GM18867 (cell line): ENCODE measurements at regions not wholly inside any gene's neighbourhood (a gene's known extent, or its start where the extent isn't known, plus 50 kb on each side); places are given as distances from the start of the nearest gene placed in this dataset.

ENCODE experiments used
- ATAC-seq: cut with Tn5 transposase; IDR thresholded peaks from one replicate; pipeline ENCODE4 v1.9.1; 2021; ENCODE audit warnings: mild to moderate bottlenecking, moderate library complexity; ENCODE audit not compliant: unreplicated experiment

GRCh38 chr13:111513766-111514609 is 193.5 kb downstream of the TEX29 start:
- ATAC-seq = no peak

DNA sequence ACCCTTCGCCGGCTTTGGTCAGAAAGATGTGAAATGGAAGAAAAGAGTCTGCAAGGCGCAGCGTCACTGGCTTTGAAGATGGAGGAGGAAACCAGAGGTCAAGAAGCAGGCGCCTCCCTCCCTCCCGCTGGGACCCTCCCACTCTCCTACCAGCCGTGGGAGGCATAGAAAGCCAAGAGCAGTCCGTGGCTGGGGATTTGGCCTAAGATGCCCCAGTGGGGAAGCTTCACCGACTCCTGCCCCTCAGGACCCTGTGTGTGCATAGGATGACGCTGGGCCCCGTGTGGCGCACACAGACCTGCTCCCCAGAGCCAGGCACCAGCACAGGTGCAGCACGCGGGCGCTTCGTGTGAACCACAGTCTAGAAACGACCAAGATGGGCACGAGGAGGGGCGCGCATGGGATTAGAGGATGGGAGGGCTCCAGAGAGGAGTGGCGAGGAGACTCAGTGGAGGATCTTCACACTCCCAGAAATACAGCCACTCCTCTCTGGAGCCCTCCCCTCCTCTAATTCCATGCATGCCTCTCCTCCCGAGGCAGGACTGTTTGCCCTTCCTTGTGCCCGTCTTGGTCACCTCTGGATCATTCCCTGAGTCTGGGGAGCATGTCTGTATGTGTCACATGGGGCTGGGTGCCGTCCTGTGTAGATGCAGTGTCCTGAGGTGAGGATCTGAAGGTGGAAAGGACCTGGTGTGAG is 194.3 kb downstream of the TEX29 start:
- ATAC-seq = no peak

DNA sequence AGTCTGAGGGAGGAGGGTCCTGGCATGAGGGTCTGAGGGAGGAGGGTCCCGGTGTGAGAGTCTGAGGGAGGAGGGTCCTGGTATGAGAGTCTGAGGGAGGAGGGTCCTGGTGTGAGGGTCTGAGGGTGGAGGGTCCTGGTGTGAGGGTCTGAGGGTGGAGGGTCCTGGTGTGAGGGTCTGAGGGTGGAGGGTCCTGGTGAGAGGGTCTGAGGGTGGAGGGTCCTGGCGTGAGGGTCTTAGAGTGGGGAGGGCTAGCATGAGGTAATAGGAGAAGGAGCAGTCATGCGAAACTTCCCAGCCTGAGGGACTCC is 194.8 kb downstream of the TEX29 start:
- no peak for ATAC-seq

- no peak for ATAC-seq
Measured at GRCh38 chr13:111515635-111516034, 195.2 kb downstream of the TEX29 start.

DNA sequence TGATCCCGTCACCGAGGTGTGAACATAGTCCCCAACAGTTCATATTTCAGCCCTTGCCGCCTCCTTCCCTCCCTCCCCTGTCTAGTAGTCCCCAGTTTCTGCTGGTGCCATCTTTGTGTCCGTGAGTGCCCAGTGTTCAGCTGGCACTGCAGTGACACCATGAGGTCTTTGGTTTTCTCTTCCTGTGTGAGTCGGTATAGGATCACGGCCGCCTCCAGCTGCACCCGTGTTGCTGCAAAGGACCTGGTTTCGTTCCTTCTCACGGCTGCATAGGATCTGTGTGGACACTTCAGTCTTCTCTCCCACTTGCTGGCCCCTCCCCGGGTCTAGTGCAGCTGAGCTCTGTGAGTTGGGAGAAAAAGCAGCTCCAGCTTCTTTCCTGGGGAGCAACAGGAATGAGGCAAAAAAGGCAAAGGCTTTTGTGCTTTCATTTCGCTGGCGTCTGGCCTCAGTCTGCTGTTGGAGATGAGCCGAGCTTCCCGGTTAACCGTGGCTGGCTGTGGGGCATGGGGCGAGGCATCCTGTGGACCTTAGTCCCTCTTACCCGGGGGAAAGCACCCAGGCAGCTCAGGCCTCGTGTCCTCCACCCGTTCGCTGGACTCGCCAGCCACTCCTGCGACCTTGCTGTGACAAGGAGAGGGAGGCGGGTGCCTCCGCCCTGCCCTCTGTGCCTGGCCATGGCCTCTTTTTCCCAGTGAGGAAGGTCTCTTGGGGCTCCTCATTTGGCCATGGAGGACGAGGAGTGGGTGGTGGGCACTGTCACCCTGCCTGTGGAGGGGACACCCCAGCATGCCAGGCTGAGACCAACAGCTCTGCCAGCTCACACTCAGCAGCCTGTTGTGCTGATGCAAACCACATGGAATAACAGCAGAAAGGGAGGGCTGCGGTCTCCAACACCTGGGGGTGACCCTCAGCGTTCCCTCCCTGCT is 196.5 kb downstream of the TEX29 start:
- ATAC-seq = no peak

DNA sequence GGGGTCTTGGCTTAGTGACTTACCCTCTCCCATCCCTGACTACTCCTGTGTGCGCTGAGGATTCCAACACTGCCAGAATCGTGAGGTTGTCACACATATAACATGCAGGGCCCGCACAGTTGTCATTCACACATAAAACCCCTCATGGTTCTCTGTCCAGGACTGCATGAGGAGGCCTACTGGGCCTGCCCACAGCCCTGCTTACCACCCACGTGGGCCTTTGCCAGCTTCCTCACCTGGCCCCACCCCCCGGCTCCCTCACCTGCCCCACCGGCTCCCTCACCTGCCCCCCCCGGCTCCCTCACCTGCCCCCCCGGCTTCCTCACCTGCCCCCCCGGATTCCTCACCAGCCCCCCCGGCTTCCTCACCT is 197.2 kb downstream of the TEX29 start:
- no peak for ATAC-seq

DNA sequence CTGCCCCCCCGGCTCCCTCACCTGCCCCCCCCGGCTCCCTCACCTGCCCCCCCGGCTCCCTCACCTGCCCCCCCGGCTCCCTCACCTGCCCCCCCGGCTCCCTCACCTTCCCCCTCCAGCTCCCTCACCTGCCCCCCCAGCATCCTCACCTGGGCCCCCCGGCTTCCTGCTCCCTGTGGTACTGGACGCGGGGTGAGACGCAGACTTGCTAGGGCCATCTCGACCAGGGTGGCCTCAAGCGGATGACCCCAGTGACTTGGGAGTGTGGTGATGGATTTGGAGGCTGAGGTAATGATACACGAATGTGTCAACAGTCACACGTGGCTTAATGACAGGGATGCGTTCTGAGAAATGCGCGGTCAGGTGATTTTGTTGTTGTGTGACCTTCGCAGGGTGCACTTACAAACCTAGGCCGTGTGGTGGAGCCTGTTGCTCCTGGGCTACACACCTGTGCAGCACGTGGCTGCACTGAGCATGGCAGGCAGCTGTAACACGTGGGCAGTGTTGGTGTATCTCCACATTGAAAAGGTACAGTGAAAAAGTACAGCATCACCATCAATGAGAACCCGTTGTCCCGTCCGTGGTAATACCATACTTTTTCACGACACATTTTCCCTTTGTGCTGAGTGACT is 197.8 kb downstream of the TEX29 start:
- ATAC-seq = no peak

DNA sequence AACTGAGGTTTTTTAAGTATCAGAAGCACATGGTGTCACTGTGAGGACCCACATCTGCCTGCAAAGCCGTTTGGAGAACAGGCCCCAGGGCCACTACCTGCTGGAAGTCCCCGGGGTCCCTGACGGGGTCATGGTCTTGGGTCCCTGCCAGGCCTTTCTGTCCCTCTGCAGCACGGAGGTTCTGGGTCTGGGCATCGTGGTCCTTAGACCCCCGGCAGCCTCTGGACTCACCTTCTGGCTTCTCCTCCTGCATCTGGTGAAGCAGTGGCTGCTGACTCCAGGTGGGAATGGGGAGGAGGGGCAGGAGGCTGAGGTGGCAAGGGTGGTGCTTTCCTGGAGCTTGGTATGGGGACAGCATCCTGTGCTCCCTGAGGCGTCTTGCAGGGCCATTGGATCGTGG is 198.6 kb downstream of the TEX29 start:
- ATAC-seq = no peak

DNA sequence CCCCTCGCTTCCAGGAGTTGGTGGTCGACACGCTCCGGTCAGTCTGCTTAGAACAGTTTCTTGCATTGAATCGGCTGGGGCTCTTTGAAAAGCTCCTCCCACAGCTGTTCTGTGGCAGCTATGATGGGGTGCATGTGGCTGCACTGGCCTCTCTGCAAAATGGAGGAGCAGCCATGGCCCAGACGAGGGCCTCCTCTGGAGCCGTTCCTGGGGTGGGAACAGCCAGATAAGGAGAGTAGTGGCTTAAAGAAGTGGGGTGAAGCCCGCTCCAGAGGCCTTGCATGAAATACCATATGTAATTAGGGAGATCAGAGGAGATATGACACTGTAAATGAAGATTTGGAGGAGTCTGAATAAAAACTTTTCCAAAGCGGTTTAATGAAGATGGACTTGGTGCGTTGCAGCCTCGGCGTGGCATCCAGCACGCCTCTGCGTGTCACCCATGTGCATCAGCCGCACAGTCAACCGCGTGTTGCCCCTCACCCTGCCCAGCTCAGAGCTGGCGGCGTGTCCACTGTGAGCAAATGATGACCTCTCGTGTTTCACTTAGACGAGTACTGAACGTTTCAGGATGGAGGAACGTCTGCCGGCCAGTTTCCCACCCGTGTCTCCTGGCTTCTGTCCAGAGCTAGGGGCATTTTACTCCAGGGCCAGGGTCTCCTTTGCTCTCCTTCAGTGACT is 199.2 kb downstream of the TEX29 start:
- no peak for ATAC-seq

- ATAC-seq = no peak
Measured at GRCh38 chr13:111521030-111521429, 200.6 kb downstream of the TEX29 start.

DNA sequence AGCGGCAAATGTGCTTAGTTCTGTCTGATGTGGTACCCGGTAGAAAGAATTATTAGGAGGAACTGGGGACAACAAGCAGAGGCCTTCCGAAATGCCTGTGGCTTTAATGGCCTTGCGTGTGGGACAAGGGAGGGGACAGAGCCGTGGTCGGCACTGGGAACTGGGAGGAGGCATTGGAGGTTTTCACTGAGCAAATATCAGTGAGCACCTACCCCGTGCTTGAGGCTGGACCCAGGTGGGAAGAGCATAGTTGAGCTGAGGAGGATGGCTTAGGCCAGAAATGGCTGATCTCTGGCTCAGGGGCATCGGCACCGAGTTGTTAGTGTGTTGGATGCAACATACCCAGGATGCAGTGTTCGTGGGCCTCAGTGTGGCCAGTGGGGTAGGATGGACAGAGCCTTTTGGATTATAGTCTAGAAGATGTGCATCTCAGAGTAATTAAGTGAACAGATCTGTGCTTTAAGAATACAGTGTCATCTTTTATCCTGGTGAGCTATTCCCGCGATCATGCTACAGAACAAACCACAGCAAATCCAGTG is 201.3 kb downstream of the TEX29 start:
- no peak for ATAC-seq

GRCh38 chr13:111525320-111526118 is 205.1 kb downstream of the TEX29 start:
- no peak for ATAC-seq

DNA sequence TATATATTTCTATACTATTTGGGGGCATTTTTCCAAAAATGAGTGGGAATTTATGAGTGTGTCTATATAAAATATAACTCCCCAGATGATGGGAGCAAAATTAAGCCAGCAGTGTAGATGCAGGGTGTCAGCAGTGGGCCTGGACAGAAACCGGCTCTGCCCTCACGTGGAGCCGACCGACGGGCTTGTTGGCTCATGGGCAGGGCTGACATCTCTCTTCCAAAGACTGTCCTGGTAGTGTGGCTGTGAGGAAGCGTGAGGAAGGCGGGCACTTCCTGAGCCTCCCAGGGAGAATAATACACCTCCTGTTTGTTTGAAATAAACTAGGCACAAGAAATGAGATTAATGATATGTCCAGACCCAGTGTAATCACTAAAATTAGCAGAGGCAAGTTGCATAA is 206.5 kb downstream of the TEX29 start:
- no peak for ATAC-seq

GRCh38 chr13:111527614-111528229 is 207.3 kb downstream of the TEX29 start:
- ATAC-seq = no peak

DNA sequence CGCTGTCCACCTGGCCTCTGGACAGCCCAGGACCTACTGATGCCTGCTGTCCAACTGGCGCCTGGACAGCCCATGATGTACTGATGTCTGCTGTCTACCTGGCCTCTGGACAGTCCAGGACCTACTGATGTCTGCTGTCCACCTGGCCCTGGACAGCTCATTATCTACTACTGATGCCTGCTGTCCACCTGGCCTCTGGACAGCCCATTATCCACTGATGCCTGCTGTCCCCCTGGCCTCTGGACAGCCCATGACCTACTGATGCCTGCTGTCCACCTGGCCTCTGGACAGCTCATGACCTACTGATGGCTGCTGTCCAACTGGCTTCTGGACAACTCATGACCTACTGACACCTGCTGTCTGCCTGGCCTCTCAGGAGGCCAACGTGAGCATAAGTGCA is 208.1 kb downstream of the TEX29 start:
- no peak for ATAC-seq

DNA sequence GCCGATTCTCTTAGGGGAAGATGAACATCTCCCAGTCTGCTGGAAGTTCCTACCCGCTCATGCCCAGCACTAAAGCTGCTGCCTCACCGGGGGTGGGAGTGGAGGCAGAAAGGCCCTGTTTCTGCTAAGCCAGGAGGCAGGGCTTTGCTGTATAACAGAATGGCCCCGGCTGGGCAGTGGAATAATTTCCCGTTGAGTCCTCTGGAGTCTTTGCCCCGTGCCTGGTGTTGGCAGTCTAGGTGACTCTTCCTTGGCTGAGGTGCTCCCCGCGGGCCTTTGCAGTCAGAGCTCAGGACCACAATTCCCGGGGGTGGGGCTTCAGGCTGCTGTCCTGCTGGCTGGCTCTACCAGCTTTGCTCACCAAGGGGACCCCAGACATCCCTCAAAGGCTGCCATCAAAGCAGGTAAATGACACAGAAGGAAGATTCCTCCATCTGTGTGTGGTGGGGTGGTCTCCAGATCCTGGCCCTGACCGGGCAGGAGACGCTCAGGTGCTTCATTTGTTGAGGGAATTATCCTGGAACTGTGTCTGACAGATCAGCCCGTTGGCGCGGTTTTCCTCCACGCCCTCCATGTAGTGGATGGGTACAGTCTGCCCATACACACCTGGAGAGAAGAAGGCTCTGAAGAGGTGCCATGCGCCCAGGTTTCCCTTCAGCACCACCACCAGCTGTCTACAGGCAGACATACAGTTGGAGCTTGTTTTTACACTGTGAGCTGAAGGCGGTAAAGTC is 209.9 kb downstream of the TEX29 start:
- ATAC-seq = no peak

DNA sequence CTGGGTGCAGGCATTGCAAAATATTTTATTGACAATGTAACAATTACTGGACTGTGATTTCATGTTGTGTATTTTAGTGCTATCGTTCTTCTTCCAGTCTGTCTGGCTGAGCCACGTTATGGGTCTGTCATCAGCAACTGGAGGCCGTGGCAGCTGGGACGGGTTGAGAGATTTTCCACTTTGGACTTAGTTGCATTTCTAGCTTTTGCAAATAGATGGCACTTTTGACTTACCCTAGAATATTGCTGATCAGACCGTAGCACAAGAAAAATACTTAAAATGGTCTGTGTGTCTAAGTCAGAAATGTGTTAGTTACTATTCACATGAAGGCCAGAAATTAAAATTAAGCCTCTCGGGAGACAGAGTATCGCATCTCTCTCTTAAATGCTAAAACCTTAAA is 211.1 kb downstream of the TEX29 start:
- no peak for ATAC-seq

GRCh38 chr13:111532111-111532510 is 211.7 kb downstream of the TEX29 start:
- ATAC-seq = no peak
